Body of pancreas (tissue), 4 donors: ENCODE measurements at regions not wholly inside any gene's neighbourhood (a gene's known extent, or its start where the extent isn't known, plus 50 kb on each side); places are given as distances from the start of the nearest gene placed in this dataset.

Source experiments
- POLR2A ChIP-seq, 3 donors: fragments of 450-650 bp; IDR thresholded peaks; one replicate each; pipeline ENCODE4 v1.6.1; 2016; ENCODE audit warnings: antibody characterized with exemption in 3 of 3, mild to moderate bottlenecking in 2 of 3
- TF ChIP-seq, protein P1 (sequence below), 7 experiments: fragments of 450-650 bp in 4 of 7; fragments of 200-600 bp in 3 of 7; sonication (generic) in 3 of 7; IDR thresholded peaks; one replicate each; pipeline ENCODE4 v1.5.1; 2016 to 2019; ENCODE audit warnings: antibody characterized with exemption in 7 of 7

DNA sequence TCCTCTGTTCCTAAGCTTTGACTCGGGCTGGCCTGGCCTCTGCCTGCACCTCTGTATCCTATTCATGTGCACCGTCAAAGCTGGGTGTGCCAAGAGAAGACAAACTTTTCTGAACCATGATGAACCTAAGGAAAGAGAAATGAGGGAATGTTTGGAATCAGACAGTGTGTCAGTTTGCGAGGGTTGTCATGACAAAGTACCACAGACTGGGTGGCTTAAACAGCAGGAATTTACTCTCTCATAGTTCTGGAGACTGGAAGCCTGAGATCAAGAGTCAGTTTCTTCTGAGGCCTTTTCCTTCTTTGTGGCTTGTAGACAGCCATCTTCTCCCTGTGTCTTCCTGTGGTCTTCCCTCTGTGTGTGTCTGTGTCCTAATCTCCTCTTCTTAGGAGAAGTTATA is 129.0 kb downstream of the KATNIP start:
- TF ChIP-seq POLR2A (IDR thresholded peaks at IDR 0.05) = no peak
- TF ChIP-seq, protein P1, sequence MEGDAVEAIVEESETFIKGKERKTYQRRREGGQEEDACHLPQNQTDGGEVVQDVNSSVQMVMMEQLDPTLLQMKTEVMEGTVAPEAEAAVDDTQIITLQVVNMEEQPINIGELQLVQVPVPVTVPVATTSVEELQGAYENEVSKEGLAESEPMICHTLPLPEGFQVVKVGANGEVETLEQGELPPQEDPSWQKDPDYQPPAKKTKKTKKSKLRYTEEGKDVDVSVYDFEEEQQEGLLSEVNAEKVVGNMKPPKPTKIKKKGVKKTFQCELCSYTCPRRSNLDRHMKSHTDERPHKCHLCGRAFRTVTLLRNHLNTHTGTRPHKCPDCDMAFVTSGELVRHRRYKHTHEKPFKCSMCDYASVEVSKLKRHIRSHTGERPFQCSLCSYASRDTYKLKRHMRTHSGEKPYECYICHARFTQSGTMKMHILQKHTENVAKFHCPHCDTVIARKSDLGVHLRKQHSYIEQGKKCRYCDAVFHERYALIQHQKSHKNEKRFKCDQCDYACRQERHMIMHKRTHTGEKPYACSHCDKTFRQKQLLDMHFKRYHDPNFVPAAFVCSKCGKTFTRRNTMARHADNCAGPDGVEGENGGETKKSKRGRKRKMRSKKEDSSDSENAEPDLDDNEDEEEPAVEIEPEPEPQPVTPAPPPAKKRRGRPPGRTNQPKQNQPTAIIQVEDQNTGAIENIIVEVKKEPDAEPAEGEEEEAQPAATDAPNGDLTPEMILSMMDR (IDR thresholded peaks at IDR 0.05) = no peak
